GM12873 (cell line): ENCODE measurements at regions not wholly inside any gene's neighbourhood (a gene's known extent, or its start where the extent isn't known, plus 50 kb on each side); places are given as distances from the start of the nearest gene placed in this dataset.

ENCODE experiments used
- TF ChIP-seq, protein P1 (sequence below): IDR thresholded peaks from 2 replicates; pipeline ENCODE4 v1.5.1; 2012; ENCODE audit warnings: low read depth, mild to moderate bottlenecking, moderate library complexity, low read length, control low read depth; ENCODE audit not compliant: insufficient read depth; ENCODE audit errors: missing control alignments

DNA sequence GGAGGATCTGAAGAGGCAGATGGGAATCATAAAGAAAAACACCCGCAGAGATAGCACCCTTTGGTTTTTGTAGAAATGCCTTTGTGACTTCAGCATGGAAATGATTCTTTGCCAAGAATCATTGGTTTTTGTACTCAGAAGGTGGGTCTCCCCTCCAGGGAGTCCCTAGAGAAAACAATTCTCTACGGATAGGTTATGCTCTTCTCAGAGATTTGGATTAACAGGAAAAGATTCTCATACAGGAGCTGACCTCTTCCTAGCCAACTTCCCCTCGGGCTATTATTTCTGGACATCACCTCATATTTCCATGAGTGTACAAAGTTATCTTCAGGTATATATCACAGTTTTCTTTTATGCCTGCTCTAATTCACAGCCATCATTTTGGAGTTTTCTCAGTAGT is 274.2 kb upstream of the HABP2 start:
- TF ChIP-seq, protein P1, sequence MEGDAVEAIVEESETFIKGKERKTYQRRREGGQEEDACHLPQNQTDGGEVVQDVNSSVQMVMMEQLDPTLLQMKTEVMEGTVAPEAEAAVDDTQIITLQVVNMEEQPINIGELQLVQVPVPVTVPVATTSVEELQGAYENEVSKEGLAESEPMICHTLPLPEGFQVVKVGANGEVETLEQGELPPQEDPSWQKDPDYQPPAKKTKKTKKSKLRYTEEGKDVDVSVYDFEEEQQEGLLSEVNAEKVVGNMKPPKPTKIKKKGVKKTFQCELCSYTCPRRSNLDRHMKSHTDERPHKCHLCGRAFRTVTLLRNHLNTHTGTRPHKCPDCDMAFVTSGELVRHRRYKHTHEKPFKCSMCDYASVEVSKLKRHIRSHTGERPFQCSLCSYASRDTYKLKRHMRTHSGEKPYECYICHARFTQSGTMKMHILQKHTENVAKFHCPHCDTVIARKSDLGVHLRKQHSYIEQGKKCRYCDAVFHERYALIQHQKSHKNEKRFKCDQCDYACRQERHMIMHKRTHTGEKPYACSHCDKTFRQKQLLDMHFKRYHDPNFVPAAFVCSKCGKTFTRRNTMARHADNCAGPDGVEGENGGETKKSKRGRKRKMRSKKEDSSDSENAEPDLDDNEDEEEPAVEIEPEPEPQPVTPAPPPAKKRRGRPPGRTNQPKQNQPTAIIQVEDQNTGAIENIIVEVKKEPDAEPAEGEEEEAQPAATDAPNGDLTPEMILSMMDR = no peak

DNA sequence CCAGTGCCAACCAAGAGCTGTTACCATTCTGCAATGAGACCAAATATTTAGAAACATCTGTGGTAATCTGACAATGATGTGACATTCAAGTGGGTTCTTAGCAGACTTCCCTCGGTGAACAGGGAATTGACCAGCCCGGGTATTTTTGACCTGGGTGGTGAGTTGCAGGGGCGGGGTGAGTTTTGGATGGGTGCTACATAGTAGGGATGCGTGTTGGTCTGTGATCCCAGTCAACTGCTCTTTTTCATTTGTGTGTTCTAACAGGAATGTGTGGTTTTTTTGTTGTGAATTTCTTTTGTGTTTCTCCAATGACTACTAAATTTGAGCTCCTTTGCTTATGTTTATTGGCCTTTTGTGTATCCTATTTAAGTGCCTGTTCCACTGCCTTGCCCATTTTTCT is 273.6 kb upstream of the HABP2 start:
- TF ChIP-seq, protein P1 = no peak

DNA sequence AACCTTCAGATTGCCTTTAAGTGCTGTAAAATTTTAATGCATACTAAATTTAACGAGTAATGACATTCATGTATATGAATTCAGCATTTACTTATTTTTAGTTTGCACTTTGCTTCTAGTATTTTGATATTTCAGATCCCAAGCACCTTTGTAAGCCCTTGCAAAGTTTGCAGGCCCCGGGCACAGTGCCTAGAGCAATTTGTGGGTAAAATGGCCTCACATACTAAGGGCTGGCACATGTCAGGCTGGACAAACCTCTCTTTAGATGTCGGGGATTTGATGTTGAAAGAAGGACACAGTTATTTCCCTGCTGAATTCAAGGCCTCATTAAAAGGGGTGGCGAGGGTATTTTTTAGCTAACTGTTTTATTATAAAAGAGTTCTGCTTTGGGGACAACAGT is 270.3 kb upstream of the HABP2 start:
- TF ChIP-seq, protein P1 = no peak

DNA sequence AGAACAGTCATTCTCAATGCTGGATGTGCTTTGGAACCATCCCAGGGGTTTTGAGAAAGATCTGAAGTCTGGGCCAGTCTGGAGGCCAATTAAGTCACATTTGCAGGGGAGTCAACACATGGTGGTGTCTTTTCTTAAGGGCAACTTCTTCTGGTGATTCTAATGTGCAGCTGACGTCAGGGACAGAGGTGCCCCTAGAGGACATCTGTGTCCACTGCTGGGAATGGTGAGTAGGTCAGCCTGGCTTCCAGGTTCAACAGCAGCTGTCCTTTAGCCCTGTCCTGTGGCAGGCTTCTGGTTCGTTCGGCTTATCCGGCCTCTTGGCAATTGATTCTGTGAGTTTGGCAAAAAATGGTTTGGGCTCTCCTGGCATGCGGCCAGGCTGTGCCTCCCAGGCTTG is 269.7 kb upstream of the HABP2 start:
- TF ChIP-seq, protein P1 = no peak

DNA sequence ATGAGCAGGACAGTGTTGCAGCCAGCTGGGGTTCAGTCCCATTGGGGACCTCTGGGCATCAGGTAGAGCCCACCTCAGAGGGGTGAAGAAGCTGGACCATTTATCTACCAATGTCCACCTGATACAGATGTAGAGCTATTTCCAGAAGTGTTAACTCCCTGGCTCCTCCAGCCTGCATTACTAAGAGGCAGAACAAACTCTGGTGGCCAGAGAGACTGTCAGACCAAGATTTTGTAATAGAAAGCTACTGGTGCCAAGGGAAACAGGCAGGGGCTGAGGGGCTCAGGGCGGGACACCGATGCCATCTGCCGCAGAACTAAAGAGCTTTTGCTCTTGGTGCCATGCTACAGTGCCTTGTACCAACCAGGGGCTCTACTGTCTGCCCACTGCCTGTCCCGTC is 268.2 kb upstream of the HABP2 start:
- TF ChIP-seq, protein P1 = no peak

DNA sequence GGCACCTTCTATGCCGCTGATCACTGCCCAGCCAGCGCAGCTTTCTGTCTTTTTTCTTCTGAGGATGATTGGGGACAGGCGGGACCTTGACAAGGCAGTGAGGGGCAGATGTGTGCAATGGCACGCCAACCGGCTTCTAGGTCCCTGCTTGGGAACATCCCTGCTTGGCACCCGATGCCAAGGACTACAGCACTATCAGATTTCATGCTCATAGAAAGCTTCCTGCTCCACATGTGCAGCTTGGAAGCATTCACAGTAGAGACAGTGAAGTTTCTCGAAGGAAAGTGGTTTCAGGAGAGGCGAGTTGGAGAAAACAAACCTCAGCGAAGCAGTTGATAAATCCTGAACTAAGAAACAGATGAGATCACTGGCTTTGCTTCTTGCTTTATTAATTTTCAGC is 267.5 kb upstream of the HABP2 start:
- TF ChIP-seq, protein P1 = no peak

DNA sequence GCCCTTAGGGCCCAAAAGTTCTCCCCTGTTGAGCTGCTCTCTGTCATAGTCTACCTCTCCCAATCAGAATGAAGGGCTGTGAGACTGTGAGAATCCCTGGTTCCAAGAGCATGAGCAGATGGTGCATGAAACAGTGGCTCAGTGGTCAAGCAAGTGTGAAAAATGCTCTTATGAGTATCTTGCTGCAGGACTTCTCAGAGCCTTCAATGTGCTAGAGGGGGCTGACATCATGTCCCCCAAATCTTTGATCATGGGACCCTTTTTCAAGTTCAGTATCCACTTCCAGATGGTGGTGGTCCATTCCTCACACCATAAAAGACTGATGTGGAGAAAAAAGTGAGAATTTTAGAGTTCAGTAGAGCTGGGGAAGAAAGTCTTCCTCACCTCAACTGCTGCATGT is 265.3 kb upstream of the HABP2 start:
- TF ChIP-seq, protein P1 = no peak
